GM23338 (cell line): ENCODE measurements at regions not wholly inside any gene's neighbourhood (a gene's known extent, or its start where the extent isn't known, plus 50 kb on each side); places are given as distances from the start of the nearest gene placed in this dataset.

Experiments used
- CREB1 ChIP-seq: fragments of 250-450 bp; sonication (Bioruptor Pico); IDR thresholded peaks from 2 replicates; pipeline ENCODE4 v1.5.0; 2020; ENCODE audit warnings: low read depth, mild to moderate bottlenecking, moderate library complexity
- EZH2 ChIP-seq: fragments of 200-600 bp; sonication (generic); IDR thresholded peaks from one replicate; pipeline ENCODE4 v1.8.0; 2017; ENCODE audit warnings: antibody characterized with exemption, mild to moderate bottlenecking, low read depth; ENCODE audit not compliant: unreplicated experiment
- EZH2phosphoT487 ChIP-seq: fragments of 200-600 bp; sonication (generic); IDR thresholded peaks from one replicate; pipeline ENCODE4 v1.8.1; 2018; ENCODE audit warnings: antibody characterized with exemption; ENCODE audit not compliant: unreplicated experiment
- TF ChIP-seq, protein P1 (sequence below), 2 experiments: fragments of 200-600 bp in 1 of 2; sonication (generic) in 1 of 2; conservative IDR thresholded peaks; 2 replicates each; pipeline versions ENCODE4 v1.5.1 to v1.6.1; 2016 to 2017; ENCODE audit warnings: antibody characterized with exemption in 2 of 2, low read depth in 2 of 2, mild to moderate bottlenecking in 2 of 2, moderate library complexity in 1 of 2

DNA sequence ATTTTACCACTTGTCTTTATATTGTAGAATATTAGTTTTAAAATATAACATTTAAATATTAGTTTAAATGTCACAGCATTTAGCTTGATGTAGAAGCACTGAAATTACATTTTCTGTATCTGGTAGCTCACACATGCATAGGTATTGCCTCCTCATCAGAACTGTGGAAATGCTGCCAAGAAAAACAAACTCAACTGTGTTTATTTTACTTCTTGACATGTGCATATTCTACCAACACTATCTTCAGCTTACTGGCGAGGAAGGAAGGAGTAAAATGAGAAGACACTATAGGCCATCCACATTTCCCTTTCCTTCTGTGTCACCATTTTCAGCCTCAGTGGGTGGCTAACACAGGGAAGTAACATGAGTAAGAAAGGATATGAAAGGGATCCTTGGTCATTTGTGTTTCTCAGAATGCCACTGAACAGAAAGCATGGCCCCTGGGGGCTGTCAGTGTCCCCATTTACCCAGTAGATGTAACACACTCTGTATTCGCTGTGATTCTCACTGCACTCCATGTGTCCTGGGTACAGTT is 81.0 kb upstream of the HTR4 start:
- TF ChIP-seq, protein P1, sequence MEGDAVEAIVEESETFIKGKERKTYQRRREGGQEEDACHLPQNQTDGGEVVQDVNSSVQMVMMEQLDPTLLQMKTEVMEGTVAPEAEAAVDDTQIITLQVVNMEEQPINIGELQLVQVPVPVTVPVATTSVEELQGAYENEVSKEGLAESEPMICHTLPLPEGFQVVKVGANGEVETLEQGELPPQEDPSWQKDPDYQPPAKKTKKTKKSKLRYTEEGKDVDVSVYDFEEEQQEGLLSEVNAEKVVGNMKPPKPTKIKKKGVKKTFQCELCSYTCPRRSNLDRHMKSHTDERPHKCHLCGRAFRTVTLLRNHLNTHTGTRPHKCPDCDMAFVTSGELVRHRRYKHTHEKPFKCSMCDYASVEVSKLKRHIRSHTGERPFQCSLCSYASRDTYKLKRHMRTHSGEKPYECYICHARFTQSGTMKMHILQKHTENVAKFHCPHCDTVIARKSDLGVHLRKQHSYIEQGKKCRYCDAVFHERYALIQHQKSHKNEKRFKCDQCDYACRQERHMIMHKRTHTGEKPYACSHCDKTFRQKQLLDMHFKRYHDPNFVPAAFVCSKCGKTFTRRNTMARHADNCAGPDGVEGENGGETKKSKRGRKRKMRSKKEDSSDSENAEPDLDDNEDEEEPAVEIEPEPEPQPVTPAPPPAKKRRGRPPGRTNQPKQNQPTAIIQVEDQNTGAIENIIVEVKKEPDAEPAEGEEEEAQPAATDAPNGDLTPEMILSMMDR (conservative IDR thresholded peaks at IDR 0.05; ENCODE audit: low read depth in 2 of 2), result no peak
- TF ChIP-seq EZH2 (no peak), CREB1 (no peak), EZH2phosphoT487 (no peak)
